Transverse colon (tissue), 4 donors: ENCODE measurements at regions not wholly inside any gene's neighbourhood (a gene's known extent, or its start where the extent isn't known, plus 50 kb on each side); places are given as distances from the start of the nearest gene placed in this dataset.

Experiments
- EP300 ChIP-seq: sonication (generic); formaldehyde crosslinking; IDR thresholded peaks from one replicate; pipeline ENCODE4 v1.6.1; 2017; ENCODE audit warnings: antibody characterized with exemption, low read depth
- POLR2A ChIP-seq: fragments of 450-650 bp; IDR thresholded peaks from one replicate; pipeline ENCODE4 v1.6.1; 2016; ENCODE audit warnings: antibody characterized with exemption, mild to moderate bottlenecking, moderate library complexity
- POLR2AphosphoS5 ChIP-seq, 3 donors: sonication (generic); formaldehyde crosslinking; IDR thresholded peaks; one replicate each; pipeline ENCODE4 v1.6.1; 2016; ENCODE audit warnings: antibody characterized with exemption in 3 of 3
- TF ChIP-seq, protein P1 (sequence below), 5 experiments: fragments of 200-600 bp in 3 of 5; fragments of 450-650 bp in 2 of 5; sonication (generic) in 3 of 5; IDR thresholded peaks; 1 replicate in 2 of 5; 2 replicates in 3 of 5; pipeline ENCODE4 v1.5.1; 2016 to 2017; ENCODE audit warnings: antibody characterized with exemption in 5 of 5, inconsistent platforms in 3 of 5, mild to moderate bottlenecking in 2 of 5, moderate library complexity in 1 of 5

DNA sequence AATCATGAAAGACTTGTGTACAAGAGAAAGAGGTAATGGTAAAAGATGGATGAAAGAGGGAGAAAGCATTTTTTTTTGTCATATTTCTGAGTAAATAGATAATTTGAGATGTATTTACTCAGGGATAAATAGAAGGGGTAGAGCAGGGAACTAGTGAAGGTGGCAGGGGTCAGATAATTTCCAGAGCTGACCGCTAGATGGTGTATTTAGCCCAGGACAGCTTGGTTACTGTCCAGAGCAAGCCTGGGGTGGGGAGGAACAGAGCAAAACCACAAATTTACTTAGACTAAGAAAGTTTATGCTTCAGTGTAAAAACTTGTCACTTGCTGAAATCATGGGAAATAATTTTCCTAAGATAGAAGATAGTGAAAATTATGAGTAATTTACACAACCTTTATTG lies 91.5 kb downstream of the XCL2 start:
- TF ChIP-seq, protein P1, sequence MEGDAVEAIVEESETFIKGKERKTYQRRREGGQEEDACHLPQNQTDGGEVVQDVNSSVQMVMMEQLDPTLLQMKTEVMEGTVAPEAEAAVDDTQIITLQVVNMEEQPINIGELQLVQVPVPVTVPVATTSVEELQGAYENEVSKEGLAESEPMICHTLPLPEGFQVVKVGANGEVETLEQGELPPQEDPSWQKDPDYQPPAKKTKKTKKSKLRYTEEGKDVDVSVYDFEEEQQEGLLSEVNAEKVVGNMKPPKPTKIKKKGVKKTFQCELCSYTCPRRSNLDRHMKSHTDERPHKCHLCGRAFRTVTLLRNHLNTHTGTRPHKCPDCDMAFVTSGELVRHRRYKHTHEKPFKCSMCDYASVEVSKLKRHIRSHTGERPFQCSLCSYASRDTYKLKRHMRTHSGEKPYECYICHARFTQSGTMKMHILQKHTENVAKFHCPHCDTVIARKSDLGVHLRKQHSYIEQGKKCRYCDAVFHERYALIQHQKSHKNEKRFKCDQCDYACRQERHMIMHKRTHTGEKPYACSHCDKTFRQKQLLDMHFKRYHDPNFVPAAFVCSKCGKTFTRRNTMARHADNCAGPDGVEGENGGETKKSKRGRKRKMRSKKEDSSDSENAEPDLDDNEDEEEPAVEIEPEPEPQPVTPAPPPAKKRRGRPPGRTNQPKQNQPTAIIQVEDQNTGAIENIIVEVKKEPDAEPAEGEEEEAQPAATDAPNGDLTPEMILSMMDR (IDR thresholded peaks at IDR 0.05) = no peak
- TF ChIP-seq POLR2A (no peak), POLR2AphosphoS5 (IDR thresholded peaks at IDR 0.05) (no peak), EP300 (no peak)
